Epithelial cell of esophagus (primary cell): ENCODE measurements at regions not wholly inside any gene's neighbourhood (a gene's known extent, or its start where the extent isn't known, plus 50 kb on each side); places are given as distances from the start of the nearest gene placed in this dataset.

Source experiments
- DNase-seq: peaks from one replicate; pipeline ENCODE4 v3.0.0; 2010; ENCODE audit warnings: low read depth
- H3K4me3 ChIP-seq: 2 replicates; pipeline ENCODE4 v1.5.1; 2011; ENCODE audit warnings: mild to moderate bottlenecking, low read length, control low read depth
- TF ChIP-seq, protein P1 (sequence below): IDR thresholded peaks from 2 replicates; pipeline ENCODE4 v1.5.1; 2011; ENCODE audit warnings: low read depth, mild to moderate bottlenecking, low read length, control low read depth, inconsistent platforms; ENCODE audit not compliant: insufficient read depth; ENCODE audit errors: missing control alignments

DNA sequence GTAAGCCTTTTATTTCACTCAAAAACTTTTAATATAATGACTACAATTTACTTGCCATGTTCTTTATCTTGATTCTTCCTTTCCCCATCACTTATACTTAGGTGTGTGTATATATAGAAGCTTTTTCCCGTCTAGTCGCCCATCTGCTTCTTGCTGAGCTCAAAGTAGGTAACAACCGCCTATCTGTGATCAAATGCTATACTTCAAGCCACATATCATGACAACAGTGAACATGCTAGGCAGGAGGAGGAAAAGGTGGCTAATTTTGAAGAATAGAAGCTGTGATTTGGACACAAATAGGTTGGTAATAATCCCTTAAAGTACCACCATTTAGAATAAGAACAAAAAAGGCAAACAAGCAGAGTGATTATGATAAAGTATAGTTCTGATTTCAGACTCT, 367.3 kb upstream of the CHRM2 start:
- TF ChIP-seq, protein P1, sequence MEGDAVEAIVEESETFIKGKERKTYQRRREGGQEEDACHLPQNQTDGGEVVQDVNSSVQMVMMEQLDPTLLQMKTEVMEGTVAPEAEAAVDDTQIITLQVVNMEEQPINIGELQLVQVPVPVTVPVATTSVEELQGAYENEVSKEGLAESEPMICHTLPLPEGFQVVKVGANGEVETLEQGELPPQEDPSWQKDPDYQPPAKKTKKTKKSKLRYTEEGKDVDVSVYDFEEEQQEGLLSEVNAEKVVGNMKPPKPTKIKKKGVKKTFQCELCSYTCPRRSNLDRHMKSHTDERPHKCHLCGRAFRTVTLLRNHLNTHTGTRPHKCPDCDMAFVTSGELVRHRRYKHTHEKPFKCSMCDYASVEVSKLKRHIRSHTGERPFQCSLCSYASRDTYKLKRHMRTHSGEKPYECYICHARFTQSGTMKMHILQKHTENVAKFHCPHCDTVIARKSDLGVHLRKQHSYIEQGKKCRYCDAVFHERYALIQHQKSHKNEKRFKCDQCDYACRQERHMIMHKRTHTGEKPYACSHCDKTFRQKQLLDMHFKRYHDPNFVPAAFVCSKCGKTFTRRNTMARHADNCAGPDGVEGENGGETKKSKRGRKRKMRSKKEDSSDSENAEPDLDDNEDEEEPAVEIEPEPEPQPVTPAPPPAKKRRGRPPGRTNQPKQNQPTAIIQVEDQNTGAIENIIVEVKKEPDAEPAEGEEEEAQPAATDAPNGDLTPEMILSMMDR: no peak
- H3K4me3 ChIP-seq: no peak overlapping the region
- no peak for DNase-seq

DNA sequence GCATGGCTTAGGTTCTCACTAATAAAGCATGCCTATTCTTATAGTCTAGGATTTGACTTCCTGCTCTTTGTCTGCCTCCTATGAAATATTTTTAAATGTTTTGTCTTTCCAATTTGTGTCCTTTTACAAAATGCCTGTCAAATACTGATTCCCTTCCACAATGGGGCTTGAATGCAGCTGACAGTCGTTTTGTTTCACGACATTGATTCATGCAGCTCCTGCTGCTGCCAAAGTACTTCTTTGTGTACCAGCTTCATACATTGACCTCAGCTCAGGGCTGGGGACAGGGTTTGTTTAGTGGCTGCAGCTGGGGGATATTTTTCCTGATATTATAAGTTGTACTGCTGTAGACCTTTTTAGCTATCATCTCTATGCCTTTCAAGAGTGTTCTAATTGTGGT, 371.9 kb upstream of the CHRM2 start:
- no peak overlapping the region for H3K4me3 ChIP-seq
- DNase-seq: no peak
- TF ChIP-seq, protein P1: no peak

DNA sequence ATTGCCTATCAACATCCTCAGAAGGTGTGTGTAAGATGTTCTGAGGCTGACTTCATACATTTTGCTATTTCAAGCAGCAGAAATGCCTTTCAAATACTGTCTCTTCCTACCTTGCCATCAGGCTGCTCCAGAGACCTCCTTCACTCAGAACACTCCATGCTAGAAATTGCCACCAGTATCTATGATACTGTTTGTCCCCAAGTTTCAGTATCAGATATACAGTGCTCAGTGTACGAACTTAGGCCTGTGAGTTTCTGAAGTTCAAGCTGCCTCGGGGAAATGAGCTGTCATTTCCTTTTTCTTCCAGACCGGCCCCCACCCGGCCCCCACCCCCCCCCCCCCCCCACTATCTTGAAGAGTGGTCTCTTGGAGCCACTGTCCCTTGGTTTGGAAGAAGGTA, 373.4 kb upstream of the CHRM2 start:
- TF ChIP-seq, protein P1: no peak
- no peak overlapping the region for H3K4me3 ChIP-seq
- no peak for DNase-seq

DNA sequence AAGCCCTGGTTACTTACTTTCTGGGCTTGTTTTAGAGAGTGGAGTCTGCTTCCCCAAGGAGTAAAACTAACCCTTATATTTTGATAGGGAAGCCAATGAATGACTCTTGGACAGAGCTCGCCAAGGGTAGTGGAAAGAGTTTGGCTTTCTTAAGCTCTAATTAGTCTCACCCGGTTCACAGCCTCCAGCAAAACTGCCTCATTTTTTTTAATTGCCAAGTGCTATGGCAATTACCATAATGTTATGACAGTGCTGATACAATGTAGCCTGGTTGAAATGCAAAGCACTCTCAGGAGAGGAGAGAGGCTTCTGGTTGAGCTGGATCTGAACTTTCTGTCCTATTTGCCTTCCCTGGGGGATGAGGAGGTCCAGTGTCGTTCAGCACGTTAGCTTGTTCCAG, 376.1 kb upstream of the CHRM2 start:
- DNase-seq: no peak
- TF ChIP-seq, protein P1: no peak
- no peak overlapping the region for H3K4me3 ChIP-seq

DNA sequence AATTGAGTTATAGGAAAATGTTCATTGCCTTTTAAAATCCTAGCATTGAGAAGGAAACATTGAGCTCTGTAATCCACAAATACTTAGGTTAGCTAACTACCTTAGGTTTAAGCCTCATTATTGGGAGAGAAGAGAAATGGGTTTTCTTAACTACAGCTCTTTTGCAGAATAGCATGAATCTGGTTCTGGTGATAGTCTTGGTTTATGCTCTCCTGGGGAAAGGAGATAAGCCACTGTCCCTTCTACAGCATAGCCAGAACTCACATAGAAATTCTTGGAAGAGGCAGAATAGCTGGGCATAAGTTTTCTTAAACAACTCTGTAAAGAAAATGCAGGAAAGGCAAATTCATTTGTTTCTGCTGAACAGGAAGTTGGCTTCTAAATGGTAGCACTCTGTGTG, 378.6 kb upstream of the CHRM2 start:
- TF ChIP-seq, protein P1: no peak
- no peak for DNase-seq
- H3K4me3 ChIP-seq: no peak overlapping the region

DNA sequence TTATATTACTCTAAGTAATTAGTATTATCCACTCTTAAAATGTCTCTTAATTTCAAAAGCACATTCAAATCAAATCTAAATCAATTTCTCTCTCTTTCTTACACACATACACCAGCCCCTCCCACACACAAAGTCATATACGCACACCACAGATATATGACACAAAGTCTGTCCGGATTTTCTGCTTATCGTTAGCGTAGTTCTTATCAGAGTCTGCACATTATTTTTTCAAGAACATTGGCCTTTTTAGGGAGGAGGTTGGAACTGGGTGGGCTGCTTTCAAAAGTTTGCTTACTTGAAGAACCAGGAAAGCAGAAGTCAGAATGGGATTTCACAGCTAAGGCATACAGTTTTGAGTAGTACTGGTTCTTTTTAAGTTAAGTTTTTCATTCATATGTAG, 387.6 kb upstream of the CHRM2 start:
- DNase-seq: no peak
- TF ChIP-seq, protein P1: no peak
- H3K4me3 ChIP-seq: no peak overlapping the region

DNA sequence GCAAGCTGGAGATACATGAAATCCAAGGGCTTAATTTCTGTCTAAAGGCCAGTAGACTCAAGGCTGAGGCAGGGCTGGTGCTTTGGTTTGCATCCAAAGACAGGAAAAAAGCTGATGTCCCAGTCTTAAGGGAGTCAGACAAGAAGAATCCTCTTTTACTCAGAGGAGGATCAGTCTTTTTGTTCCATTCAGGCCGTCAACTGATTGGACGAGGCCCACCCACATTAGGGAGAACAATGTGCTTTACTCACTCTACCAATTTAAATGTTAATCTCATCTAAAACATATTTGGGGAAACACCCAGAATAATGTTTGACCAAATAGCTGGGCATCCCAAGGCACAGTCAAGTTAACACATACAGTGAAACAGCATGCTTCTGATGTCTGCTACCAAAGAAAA, 388.5 kb upstream of the CHRM2 start:
- H3K4me3 ChIP-seq: no peak overlapping the region
- DNase-seq: no peak
- TF ChIP-seq, protein P1: no peak
